ENCODE measurements at regions not wholly inside any gene's neighbourhood (a gene's known extent, or its start where the extent isn't known, plus 50 kb on each side); places are given as distances from the start of the nearest gene placed in this dataset.

DNA sequence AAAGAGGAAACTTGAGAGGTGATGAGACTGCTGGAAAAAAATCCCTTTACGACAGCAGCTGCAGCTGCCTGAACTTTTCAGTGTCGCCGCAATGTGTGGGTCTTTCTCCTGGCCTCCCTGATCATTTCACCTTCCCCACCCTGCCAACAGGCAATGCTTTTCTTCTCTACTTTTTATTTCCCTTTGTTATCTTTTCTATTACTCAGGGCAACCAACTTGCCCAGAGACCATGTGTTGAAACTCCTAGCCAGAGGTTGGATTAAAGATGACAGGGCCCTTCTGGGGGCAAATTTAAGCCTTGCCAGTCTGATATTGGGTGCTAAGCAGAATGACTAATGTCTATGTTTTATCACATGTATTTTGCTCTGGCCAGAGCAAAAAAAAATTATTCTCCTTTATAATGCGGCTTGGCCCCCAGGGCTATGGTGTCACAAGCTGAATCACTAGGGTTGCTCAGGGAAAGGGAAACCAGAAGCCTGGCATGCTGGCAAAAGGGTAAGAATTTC is 51.5 kb upstream of the CFAP20DC start:
- DNase-seq (ENCODE audit: low spot score in 2 of 2): no peak
- WGBS: 86% methylated on average over 4 of the region's 4 CpGs
- H3K9me3 ChIP-seq: no peaks in the 10 kb centered on the region
- no peaks in the 10 kb centered on the region for H3K4me1 ChIP-seq
- H3K27ac ChIP-seq: no peak overlapping the region
- no peak for TF ChIP-seq EP300 (IDR thresholded peaks at IDR 0.05)
- TF ChIP-seq, protein P1, sequence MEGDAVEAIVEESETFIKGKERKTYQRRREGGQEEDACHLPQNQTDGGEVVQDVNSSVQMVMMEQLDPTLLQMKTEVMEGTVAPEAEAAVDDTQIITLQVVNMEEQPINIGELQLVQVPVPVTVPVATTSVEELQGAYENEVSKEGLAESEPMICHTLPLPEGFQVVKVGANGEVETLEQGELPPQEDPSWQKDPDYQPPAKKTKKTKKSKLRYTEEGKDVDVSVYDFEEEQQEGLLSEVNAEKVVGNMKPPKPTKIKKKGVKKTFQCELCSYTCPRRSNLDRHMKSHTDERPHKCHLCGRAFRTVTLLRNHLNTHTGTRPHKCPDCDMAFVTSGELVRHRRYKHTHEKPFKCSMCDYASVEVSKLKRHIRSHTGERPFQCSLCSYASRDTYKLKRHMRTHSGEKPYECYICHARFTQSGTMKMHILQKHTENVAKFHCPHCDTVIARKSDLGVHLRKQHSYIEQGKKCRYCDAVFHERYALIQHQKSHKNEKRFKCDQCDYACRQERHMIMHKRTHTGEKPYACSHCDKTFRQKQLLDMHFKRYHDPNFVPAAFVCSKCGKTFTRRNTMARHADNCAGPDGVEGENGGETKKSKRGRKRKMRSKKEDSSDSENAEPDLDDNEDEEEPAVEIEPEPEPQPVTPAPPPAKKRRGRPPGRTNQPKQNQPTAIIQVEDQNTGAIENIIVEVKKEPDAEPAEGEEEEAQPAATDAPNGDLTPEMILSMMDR (IDR thresholded peaks at IDR 0.05): no peak
- TF ChIP-seq POLR2AphosphoS5 (IDR thresholded peaks at IDR 0.05): no peak
- no peak for TF ChIP-seq POLR2A (IDR thresholded peaks at IDR 0.05)
- H3K4me3 ChIP-seq: no peak overlapping the region
- H3K27me3 ChIP-seq: peaks cover 5% of the 10 kb centered on the region
- no peaks in the 10 kb centered on the region for H3K36me3 ChIP-seq
